Vagina (tissue), 2 donors: ENCODE measurements at regions not wholly inside any gene's neighbourhood (a gene's known extent, or its start where the extent isn't known, plus 50 kb on each side); places are given as distances from the start of the nearest gene placed in this dataset.
A peak's percentile ranks its signal among the peaks of the same experiment; 100 is the strongest.

Experiments
- DNase-seq, 2 donors: peaks; one replicate each; pipeline ENCODE4 v3.0.0-alpha.2; 2017; ENCODE audit errors: extremely low spot score in 2 of 2
- H3K27ac ChIP-seq: fragments of 200-600 bp; sonication (generic); one replicate; pipeline ENCODE4 v1.5.1; 2019
- H3K27me3 ChIP-seq: fragments of 200-600 bp; sonication (generic); one replicate; pipeline ENCODE4 v1.5.1; 2019
- H3K36me3 ChIP-seq, 2 donors: fragments of 200-600 bp; sonication (generic); one replicate each; pipeline ENCODE4 v1.5.1; 2017 to 2019
- H3K4me1 ChIP-seq: fragments of 200-600 bp; sonication (generic); one replicate; pipeline ENCODE4 v1.5.1; 2019
- H3K4me3 ChIP-seq, 2 donors: fragments of 200-600 bp; sonication (generic); 1 replicate in 1 of 2; 2 replicates in 1 of 2; pipeline ENCODE4 v1.5.1; 2016 to 2019
- H3K9me3 ChIP-seq: fragments of 200-600 bp; sonication (generic); one replicate; pipeline ENCODE4 v1.5.1; 2019
- CTCF ChIP-seq, 3 experiments: fragments of 450-650 bp in 2 of 3; fragments of 200-600 bp in 1 of 3; sonication (generic) in 1 of 3; IDR thresholded peaks; one replicate each; pipeline ENCODE4 v1.5.1; 2017 to 2019; ENCODE audit warnings: antibody characterized with exemption in 3 of 3, mild to moderate bottlenecking in 2 of 3, moderate library complexity in 2 of 3
- POLR2A ChIP-seq, 2 donors: fragments of 450-650 bp; IDR thresholded peaks; one replicate each; pipeline ENCODE4 v1.6.1; 2017; ENCODE audit warnings: antibody characterized with exemption in 2 of 2, mild to moderate bottlenecking in 2 of 2, moderate library complexity in 2 of 2
- POLR2AphosphoS5 ChIP-seq, 2 donors: sonication (generic); formaldehyde crosslinking; IDR thresholded peaks; one replicate each; pipeline ENCODE4 v1.9.0; 2017; ENCODE audit warnings: antibody characterized with exemption in 2 of 2, mild to moderate bottlenecking in 2 of 2, low read depth in 1 of 2; ENCODE audit not compliant: insufficient read depth in 1 of 2
- intact Hi-C: fragments of 100-400 bp; cut with DNase I; formaldehyde crosslinking; loops from one replicate; pipeline ENCODE4 v1.15.1; 2023

DNA sequence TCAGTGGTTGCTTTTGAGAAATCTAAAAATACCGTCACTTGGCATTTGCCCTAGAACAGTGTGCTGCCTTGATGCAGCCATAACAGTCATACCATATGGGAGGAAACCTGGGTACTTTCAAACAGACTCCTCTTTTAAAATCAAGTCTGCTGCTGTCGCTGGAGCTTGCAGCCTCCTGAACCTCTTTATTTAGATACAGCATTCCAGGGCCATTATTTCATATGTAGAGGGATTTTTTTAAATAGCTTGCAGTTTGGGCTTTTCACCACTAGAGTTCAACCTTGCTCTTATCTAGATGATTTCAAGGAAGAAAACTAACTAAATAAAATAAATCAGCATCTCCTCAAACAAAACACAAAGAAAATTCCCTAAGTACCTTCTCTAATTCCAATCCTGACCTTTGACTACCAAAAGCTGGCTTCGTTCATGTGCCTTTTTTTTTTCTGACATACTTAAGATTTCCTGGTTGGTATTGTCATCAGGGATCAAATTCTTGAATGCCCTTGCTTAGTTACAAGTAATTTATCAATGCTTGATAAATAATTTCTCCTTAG, 111.6 kb downstream of the KBTBD8 start:
- intact Hi-C loops = no loop called here
- TF ChIP-seq POLR2AphosphoS5 (IDR thresholded peaks at IDR 0.05; ENCODE audit: insufficient read depth in 1 of 2, low read depth in 1 of 2) (no peak), CTCF (IDR thresholded peaks at IDR 0.05) (no peak), POLR2A (IDR thresholded peaks at IDR 0.05) (no peak)
- Histone ChIP-seq H3K27ac (no peak overlapping the region), H3K36me3 (no peaks in the 10 kb centered on the region), H3K27me3 (no peaks in the 10 kb centered on the region), H3K4me3 (no peak overlapping the region), H3K9me3 (no peaks in the 10 kb centered on the region), H3K4me1 (no peaks in the 10 kb centered on the region)
- DNase-seq = no peak

DNA sequence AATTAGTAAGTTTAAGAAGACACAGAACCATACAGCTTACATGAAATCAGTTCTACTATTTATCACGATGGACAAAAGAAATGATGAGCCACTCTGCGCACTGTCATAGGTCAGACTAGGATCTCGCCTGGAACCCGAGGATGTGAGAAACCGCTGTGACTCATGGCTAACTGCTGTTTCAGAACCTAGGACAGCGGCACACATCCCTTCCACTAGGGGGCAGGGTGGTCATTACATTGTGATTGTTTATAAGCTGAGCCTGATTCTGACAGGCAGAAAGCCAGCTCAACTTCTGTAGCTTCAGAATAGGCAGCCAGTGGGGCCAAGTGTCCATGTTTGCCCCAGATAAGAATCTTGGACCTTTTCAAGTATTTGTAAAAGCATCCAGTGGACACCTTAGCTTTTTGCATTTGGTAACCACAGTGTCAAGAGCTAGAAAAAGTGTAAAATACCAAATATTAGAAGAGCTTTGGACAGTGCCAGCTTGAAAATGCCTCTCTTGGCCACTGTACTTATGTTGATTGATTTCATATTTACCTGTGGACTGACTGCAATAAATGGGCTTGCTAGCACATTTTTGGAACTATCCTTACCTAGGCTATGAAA, 115.8 kb downstream of the KBTBD8 start:
- no peak for DNase-seq
- H3K36me3 ChIP-seq = no peaks in the 10 kb centered on the region
- TF ChIP-seq CTCF (IDR thresholded peaks at IDR 0.05) (peak; percentile 44 to 56 (median 54)), POLR2A (IDR thresholded peaks at IDR 0.05) (no peak), POLR2AphosphoS5 (IDR thresholded peaks at IDR 0.05; ENCODE audit: insufficient read depth in 1 of 2, low read depth in 1 of 2) (no peak)
- H3K27ac ChIP-seq = no peak overlapping the region
- no peaks in the 10 kb centered on the region for H3K27me3 ChIP-seq
- H3K4me3 ChIP-seq = no peak overlapping the region
- H3K4me1 ChIP-seq = no peaks in the 10 kb centered on the region
- no peaks in the 10 kb centered on the region for H3K9me3 ChIP-seq
- intact Hi-C loops = no loop called here

- Histone ChIP-seq H3K4me1 (no peaks in the 10 kb centered on the region), H3K27me3 (no peaks in the 10 kb centered on the region), H3K4me3 (no peak overlapping the region), H3K36me3 (no peaks in the 10 kb centered on the region), H3K27ac (no peak overlapping the region), H3K9me3 (no peaks in the 10 kb centered on the region)
- DNase-seq = no peak
- intact Hi-C loops = no loop called here
- no peak for TF ChIP-seq POLR2A (IDR thresholded peaks at IDR 0.05)
- TF ChIP-seq CTCF (IDR thresholded peaks at IDR 0.05) = no peak
- TF ChIP-seq POLR2AphosphoS5 (IDR thresholded peaks at IDR 0.05; ENCODE audit: insufficient read depth in 1 of 2, low read depth in 1 of 2) = no peak
These were observed 120.0 kb downstream of the KBTBD8 start for GRCh38 chr3:67118122-67118521.

- H3K4me3 ChIP-seq = no peak overlapping the region
- intact Hi-C loops = no loop called here
- H3K4me1 ChIP-seq = no peaks in the 10 kb centered on the region
- no peak overlapping the region for H3K27ac ChIP-seq
- no peaks in the 10 kb centered on the region for H3K27me3 ChIP-seq
- DNase-seq = no peak
- no peaks in the 10 kb centered on the region for H3K9me3 ChIP-seq
- no peaks in the 10 kb centered on the region for H3K36me3 ChIP-seq
- TF ChIP-seq CTCF (IDR thresholded peaks at IDR 0.05) = no peak
- no peak for TF ChIP-seq POLR2A (IDR thresholded peaks at IDR 0.05)
- no peak for TF ChIP-seq POLR2AphosphoS5 (IDR thresholded peaks at IDR 0.05; ENCODE audit: insufficient read depth in 1 of 2, low read depth in 1 of 2)
These were observed 120.5 kb downstream of the KBTBD8 start for GRCh38 chr3:67118635-67119034.

DNA sequence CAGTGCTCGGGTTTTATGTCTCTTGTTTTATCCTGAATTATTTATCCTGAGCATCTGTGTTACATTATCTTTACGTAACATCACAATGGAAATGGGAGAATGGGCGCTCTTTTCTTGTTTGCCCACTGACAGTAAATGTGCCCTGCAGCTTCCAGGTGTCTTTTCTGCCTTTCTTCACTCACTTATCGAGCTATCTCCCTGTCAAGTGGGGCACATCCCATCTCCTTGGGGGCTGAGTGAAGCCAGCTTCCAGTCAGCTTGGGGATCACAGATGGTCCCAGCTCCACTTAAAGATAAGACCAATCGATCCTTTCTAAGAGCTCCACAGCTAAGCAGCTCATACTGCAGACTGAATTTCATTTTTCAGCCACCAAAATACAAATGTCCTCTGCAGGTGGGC, 125.8 kb downstream of the KBTBD8 start:
- intact Hi-C loops = no loop called here
- Histone ChIP-seq H3K27me3 (no peaks in the 10 kb centered on the region), H3K4me1 (no peaks in the 10 kb centered on the region), H3K36me3 (no peaks in the 10 kb centered on the region), H3K27ac (no peak overlapping the region), H3K9me3 (no peaks in the 10 kb centered on the region), H3K4me3 (no peak overlapping the region)
- no peak for TF ChIP-seq POLR2A (IDR thresholded peaks at IDR 0.05)
- DNase-seq = no peak
